ENCODE measurements at regions not wholly inside any gene's neighbourhood (a gene's known extent, or its start where the extent isn't known, plus 50 kb on each side); places are given as distances from the start of the nearest gene placed in this dataset.

GRCh38 chr9:129275626-129276247, 97.7 kb upstream of the IER5L start:
- no peak for TF ChIP-seq CTCF (conservative IDR thresholded peaks at IDR 0.05; ENCODE audit: low read length)
- DNase-seq (ENCODE audit: low read depth), result peak; percentile 21
- no peak overlapping the region for H3K4me3 ChIP-seq (ENCODE audit: low read length)

GRCh38 chr9:129273941-129274684, 96.1 kb upstream of the IER5L start:
- no peak for DNase-seq (ENCODE audit: low read depth)
- TF ChIP-seq CTCF (conservative IDR thresholded peaks at IDR 0.05; ENCODE audit: low read length), result no peak
- H3K4me3 ChIP-seq (ENCODE audit: low read length), result no peak overlapping the region

- no peak for DNase-seq (ENCODE audit: low read depth)
- H3K4me3 ChIP-seq (ENCODE audit: low read length), result no peak overlapping the region
- TF ChIP-seq CTCF (conservative IDR thresholded peaks at IDR 0.05; ENCODE audit: low read length), result no peak
Observed at GRCh38 chr9:129273136-129273895, 95.3 kb upstream of the IER5L start.

- no peak overlapping the region for H3K4me3 ChIP-seq (ENCODE audit: low read length)
- TF ChIP-seq CTCF (conservative IDR thresholded peaks at IDR 0.05; ENCODE audit: low read length), result no peak
- DNase-seq (ENCODE audit: low read depth), result no peak
Observed at GRCh38 chr9:129272348-129273025, 94.4 kb upstream of the IER5L start.

- TF ChIP-seq CTCF (conservative IDR thresholded peaks at IDR 0.05; ENCODE audit: low read length), result 0 out of 2 replicates have a peak, but pooled peaks have one; percentile 2
- peak overlapping the region; percentile 2; the same call in 1 of the 2 replicates for H3K4me3 ChIP-seq (ENCODE audit: low read length)
- peak; percentile 91 for DNase-seq (ENCODE audit: low read depth)
Observed at GRCh38 chr9:129270903-129271431, 92.9 kb upstream of the IER5L start.

GRCh38 chr9:129270205-129270604, 92.1 kb upstream of the IER5L start:
- no peak for DNase-seq (ENCODE audit: low read depth)
- H3K4me3 ChIP-seq (ENCODE audit: low read length), result no peak overlapping the region
- no peak for TF ChIP-seq CTCF (conservative IDR thresholded peaks at IDR 0.05; ENCODE audit: low read length)
